ENCODE measurements at regions not wholly inside any gene's neighbourhood (a gene's known extent, or its start where the extent isn't known, plus 50 kb on each side); places are given as distances from the start of the nearest gene placed in this dataset.
"Not testable (repeated sequence)": the region's sequence is repeated elsewhere in the genome, so short reads cannot be mapped to it uniquely, and the experiment has no call there.

DNA sequence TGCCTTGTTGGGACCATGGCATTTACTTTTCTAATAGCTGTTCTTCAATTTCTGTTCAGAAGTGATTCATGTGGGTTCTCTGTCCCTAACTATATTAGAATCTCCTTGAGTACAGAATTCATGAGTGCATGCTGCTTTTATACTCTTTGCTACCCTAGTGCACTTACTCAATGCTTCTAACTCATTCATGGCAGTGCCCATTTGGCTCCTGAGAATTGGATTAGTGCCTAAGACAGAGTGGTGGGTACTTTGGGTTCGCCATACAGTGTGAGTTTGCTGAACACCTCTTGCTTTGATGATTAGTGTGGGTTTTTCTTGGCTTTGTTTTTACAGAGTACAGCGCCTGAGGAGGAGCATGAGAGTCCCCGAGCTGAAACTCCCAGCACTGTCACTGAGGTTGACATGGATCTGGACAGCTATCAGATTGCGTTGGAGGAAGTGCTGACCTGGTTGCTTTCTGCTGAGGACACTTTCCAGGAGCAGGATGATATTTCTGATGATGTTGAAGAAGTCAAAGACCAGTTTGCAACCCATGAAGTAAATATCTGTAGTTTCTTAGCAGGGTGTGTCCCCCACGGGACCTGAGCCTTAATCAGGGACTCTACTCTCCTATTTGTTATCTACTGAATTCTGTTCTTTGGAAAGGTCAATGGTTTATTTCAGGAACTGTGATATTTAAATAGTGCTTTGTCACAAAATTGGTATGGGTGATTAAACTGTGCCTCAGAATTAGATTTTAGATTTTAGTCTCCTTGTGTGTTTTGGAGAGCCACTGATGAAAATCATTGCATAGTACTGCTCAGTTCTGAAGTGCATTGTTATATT lies 150.7 kb downstream of the UTRN start:
- POLR2A ChIA-PET (ENCODE audit: low non-redundant PET) = no interaction called here
- TF ChIP-seq, protein P1, sequence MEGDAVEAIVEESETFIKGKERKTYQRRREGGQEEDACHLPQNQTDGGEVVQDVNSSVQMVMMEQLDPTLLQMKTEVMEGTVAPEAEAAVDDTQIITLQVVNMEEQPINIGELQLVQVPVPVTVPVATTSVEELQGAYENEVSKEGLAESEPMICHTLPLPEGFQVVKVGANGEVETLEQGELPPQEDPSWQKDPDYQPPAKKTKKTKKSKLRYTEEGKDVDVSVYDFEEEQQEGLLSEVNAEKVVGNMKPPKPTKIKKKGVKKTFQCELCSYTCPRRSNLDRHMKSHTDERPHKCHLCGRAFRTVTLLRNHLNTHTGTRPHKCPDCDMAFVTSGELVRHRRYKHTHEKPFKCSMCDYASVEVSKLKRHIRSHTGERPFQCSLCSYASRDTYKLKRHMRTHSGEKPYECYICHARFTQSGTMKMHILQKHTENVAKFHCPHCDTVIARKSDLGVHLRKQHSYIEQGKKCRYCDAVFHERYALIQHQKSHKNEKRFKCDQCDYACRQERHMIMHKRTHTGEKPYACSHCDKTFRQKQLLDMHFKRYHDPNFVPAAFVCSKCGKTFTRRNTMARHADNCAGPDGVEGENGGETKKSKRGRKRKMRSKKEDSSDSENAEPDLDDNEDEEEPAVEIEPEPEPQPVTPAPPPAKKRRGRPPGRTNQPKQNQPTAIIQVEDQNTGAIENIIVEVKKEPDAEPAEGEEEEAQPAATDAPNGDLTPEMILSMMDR (conservative IDR thresholded peaks at IDR 0.05; ENCODE audit: low read depth) = no peak
- no peak overlapping the region for H3K27ac ChIP-seq
- CTCF ChIA-PET = no interaction called here
- no peak for DNase-seq (ENCODE audit: low spot score)

DNA sequence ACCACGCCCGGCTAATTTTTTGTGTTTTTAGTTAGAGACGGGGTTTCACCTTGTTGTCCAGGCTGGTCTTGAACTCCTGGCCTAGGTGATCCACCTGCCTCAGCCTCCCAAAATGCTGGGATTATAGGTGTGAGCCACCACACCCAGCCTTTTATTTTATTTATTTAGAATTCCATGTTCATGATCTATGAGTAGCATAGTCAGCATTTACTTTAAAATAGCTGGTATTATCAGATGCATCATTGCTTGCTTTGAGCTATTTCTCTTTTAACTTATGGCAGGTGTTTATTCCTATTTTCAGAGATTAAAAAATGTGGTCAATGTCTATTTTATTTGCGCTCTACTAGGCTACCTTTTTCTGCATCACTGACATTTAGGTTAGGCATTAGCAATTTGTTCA lies 152.0 kb downstream of the UTRN start:
- CTCF ChIA-PET = interaction anchor here (0.5 kb wide), 1 partner anchor 45 kb away, joined by 3 read pairs; no protein-coding TSS in a partner anchor
- DNase-seq (ENCODE audit: low spot score) = no peak
- no peak overlapping the region for H3K27ac ChIP-seq
- TF ChIP-seq, protein P1 (conservative IDR thresholded peaks at IDR 0.05; ENCODE audit: low read depth) = no peak
- POLR2A ChIA-PET (ENCODE audit: low non-redundant PET) = no interaction called here

DNA sequence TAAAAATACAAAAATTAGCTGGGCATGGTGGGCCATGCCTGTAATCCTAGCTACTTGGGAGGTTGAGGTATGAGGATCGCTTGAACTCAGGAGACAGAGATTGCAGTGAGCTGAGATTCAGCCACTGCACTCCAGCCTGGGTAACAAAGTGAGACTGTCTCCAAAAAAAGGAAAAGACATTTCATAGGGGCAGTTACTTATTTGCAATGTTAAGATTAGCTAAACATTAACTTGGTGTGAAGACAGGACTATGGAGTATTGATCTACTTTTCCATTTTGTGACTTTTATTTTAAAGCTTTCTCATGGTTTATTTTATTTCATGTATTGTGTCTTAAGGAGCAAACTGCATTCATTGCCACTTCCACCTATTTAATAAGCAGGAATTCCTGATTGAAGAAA lies 153.0 kb downstream of the UTRN start:
- CTCF ChIA-PET = no interaction called here
- H3K27ac ChIP-seq = no peak overlapping the region
- TF ChIP-seq, protein P1 (conservative IDR thresholded peaks at IDR 0.05; ENCODE audit: low read depth) = no peak
- no peak for DNase-seq (ENCODE audit: low spot score)
- POLR2A ChIA-PET (ENCODE audit: low non-redundant PET) = no interaction called here

DNA sequence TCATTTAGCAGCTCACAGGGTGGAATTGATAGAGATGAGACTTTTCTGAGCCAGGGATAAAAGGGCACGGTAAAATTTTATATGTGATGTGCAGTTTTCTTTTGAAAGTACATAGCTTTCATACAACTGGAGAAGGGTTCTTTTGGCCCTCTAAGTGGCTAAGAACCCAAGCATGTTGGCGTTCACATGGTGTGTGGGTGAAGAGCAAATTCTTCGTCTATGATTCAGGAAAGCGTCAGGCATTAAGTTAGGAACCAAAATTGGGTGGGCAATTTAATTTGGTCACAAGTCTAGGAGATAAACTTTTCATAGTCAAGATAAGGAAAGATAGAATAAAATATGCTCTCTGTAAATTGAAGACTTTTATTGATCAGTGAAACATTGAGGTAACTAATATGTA lies 153.9 kb downstream of the UTRN start:
- POLR2A ChIA-PET (ENCODE audit: low non-redundant PET) = no interaction called here
- DNase-seq (ENCODE audit: low spot score) = no peak

DNA sequence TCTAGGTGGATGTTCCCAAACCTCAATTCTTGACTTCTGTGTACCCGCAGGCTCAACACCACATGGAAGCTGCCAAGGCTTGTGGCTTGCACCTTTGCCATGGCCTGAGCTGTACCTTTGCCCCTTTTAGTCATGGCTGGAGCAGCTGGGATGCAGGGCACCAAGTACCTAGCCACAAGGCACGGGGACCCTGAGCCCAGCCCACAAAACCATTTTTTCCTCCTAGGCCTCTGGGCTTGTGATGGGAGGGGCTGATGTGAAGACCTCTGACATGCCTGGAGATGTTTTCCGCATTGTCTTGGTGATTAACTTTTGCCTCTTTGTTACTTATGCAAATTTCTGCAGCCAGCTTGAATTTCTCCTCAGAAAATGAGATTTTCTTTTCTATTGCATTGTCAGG lies 156.7 kb downstream of the UTRN start:
- POLR2A ChIA-PET (ENCODE audit: low non-redundant PET); H3K27ac ChIP-seq; CTCF ChIA-PET; DNase-seq (ENCODE audit: low spot score): not testable (repeated sequence)

More for the DNA sequence above, 153.9 kb downstream of the UTRN start:
- CTCF ChIA-PET = no interaction called here
- no peak overlapping the region for H3K27ac ChIP-seq
- TF ChIP-seq, protein P1 (conservative IDR thresholded peaks at IDR 0.05; ENCODE audit: low read depth) = no peak

DNA sequence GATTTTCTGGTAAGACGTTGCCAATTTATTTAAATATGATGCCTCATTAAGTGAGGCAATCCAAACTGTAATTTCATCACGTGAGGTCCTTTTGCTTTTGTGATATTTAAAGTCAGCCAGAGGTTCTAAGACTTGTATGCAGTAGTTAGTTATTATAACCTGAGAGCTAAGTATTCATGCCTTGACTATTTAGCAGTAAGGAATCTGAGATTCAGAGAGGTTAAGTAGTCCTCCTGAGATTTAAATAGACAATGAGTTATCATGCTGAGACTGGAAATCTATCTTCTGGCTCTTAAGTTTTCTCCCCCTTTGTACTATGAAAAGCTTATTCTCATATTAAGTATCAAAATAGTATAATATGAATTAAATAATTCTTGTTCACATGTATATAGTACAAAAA lies 158.0 kb downstream of the UTRN start:
- DNase-seq (ENCODE audit: low spot score) = no peak
- H3K27ac ChIP-seq = no peak overlapping the region
- TF ChIP-seq, protein P1 (conservative IDR thresholded peaks at IDR 0.05; ENCODE audit: low read depth) = no peak
- CTCF ChIA-PET = no interaction called here
- POLR2A ChIA-PET (ENCODE audit: low non-redundant PET) = no interaction called here

DNA sequence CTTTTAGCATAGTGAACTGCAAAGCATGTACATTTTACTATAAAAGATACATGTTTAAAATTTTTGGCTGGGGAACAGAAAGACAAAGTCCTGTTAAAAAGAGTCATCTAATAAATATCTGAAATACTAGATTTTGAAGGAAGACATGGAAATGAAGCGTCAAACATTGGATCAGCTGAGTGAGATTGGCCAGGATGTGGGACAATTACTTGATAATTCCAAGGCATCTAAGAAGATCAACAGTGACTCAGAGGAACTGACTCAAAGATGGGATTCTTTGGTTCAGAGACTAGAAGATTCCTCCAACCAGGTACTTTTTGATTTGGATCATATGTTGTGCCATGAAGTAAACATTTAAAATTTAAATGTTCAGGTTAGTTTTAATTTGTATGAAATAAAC lies 162.3 kb downstream of the UTRN start:
- ChIA-PET POLR2A (ENCODE audit: low non-redundant PET) (no interaction called here), CTCF (no interaction called here)
- TF ChIP-seq, protein P1 (conservative IDR thresholded peaks at IDR 0.05; ENCODE audit: low read depth) = no peak
- DNase-seq (ENCODE audit: low spot score) = peak; percentile 15
- no peak overlapping the region for H3K27ac ChIP-seq

Data from RWPE1 (cell line).